D721Med (cell line): ENCODE measurements at regions not wholly inside any gene's neighbourhood (a gene's known extent, or its start where the extent isn't known, plus 50 kb on each side); places are given as distances from the start of the nearest gene placed in this dataset.

Experiments used
- DNase-seq: peaks from one replicate; pipeline ENCODE4 v3.0.0; 2011; ENCODE audit warnings: low spot score; ENCODE audit not compliant: insufficient read length
- FAIRE-seq: peaks from 2 replicates; lab custom pipeline; 2011; peaks lifted over from hg19 to GRCh38; lab: Jason Lieb, UNC
- TF ChIP-seq, protein P1 (sequence below): IDR thresholded peaks from 2 replicates; pipeline ENCODE4 v1.5.1; 2012; ENCODE audit warnings: mild to moderate bottlenecking, control low read depth; ENCODE audit not compliant: insufficient read depth; ENCODE audit errors: missing control alignments

DNA sequence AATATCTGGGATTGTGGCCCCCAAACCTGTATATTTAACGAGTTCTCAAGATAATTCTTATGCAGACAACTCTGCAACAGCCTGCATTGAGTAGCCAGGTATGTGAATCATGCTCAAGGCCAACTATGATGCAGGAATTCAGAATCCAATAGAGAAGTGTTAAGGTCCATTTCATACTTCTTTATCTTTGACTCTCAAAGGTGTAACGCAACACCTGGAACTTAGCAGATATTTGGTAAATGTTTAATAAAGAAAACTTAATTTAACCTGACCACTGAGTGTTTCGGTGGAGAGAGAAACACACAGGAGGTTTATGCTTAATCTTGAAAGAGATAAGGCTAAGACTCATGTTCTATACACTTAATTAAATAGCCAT lies 156.5 kb upstream of the PLEKHG7 start:
- TF ChIP-seq, protein P1, sequence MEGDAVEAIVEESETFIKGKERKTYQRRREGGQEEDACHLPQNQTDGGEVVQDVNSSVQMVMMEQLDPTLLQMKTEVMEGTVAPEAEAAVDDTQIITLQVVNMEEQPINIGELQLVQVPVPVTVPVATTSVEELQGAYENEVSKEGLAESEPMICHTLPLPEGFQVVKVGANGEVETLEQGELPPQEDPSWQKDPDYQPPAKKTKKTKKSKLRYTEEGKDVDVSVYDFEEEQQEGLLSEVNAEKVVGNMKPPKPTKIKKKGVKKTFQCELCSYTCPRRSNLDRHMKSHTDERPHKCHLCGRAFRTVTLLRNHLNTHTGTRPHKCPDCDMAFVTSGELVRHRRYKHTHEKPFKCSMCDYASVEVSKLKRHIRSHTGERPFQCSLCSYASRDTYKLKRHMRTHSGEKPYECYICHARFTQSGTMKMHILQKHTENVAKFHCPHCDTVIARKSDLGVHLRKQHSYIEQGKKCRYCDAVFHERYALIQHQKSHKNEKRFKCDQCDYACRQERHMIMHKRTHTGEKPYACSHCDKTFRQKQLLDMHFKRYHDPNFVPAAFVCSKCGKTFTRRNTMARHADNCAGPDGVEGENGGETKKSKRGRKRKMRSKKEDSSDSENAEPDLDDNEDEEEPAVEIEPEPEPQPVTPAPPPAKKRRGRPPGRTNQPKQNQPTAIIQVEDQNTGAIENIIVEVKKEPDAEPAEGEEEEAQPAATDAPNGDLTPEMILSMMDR: no peak
- no peak for FAIRE-seq
- DNase-seq: no peak

- DNase-seq (no peak), FAIRE-seq (no peak)
- TF ChIP-seq, protein P1: no peak
These were observed 158.5 kb upstream of the PLEKHG7 start for GRCh38 chr12:92544322-92544721.

DNA sequence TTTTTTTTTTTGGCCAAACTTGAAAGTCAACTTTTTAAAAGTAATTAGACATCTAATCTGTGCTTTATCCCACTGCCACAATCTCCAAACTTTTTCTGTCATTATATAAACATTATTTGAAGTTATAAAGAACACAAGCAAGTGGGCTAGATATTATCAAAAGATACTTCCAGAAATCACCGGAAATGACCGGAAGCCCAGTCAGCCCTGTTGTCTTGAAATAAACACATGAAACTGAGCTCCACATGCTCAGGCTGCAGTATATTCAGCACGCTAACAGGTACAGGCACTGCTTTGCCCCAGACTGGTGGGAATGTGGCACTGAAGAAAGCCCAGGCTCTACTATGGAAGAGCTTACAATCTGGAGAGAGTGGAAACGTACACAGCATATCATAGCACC lies 158.9 kb upstream of the PLEKHG7 start:
- FAIRE-seq (no peak), DNase-seq (no peak)
- TF ChIP-seq, protein P1: no peak

DNA sequence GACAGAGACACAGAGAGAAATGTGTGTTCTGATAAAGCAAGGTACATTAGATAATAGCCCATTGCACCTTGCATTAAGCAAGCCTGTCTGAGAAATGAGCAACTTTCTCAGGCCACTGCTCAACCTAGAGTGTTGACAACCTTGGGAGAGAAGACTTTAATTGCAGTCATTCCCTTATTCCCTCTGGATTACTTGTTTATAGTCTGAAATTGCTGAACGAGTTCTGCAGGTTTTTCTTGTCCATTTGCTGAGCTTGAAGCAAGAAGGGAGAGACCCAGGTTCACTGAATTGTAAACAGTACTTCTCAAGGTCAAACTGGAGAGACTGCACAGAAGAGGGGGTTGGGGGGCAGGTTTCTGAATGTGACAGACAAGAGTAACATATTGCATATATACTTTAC lies 159.4 kb upstream of the PLEKHG7 start:
- DNase-seq: no peak
- TF ChIP-seq, protein P1: no peak
- no peak for FAIRE-seq

- TF ChIP-seq, protein P1: no peak
- DNase-seq (no peak), FAIRE-seq (no peak)
These were observed 161.1 kb upstream of the PLEKHG7 start for GRCh38 chr12:92541731-92542130.

DNA sequence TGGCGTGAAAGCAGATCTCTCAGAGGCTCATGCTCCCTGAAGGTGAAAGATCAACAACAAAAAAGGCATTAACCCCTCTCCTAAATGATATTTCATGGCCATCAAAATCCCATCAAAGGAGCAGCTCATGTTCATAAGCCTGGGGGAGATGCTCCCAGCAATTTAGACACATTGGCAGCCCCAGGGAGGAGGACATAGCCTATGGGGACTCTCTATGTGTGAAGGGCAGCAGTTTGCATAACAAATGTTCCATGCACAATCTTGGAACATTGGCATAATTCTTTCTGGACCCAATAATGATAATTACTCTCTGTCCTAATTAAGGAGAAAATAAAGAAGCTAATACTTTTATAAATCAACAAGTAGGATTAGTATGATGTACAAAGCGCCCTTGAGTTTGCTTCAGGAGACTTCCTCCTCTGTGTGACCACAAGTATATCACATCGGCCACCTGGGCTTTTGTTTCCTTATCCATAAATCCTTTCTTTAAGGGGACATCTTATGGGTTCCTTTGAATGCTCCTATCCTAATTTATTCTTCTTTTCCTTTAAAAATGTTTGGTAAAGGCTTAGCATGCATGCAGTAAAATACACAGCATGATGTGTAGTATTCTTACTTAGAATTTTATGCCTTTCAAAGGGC lies 161.9 kb upstream of the PLEKHG7 start:
- DNase-seq (no peak), FAIRE-seq (no peak)
- TF ChIP-seq, protein P1: no peak

GRCh38 chr12:92539976-92540781 lies 162.6 kb upstream of the PLEKHG7 start:
- TF ChIP-seq, protein P1: no peak
- FAIRE-seq (no peak), DNase-seq (no peak)
